Neuronal stem cell (in vitro differentiated cells): ENCODE measurements at regions not wholly inside any gene's neighbourhood (a gene's known extent, or its start where the extent isn't known, plus 50 kb on each side); places are given as distances from the start of the nearest gene placed in this dataset.

Source experiments
- DNase-seq: peaks from one replicate; pipeline ENCODE4 v3.0.0-alpha.2; 2013; ENCODE audit warnings: low spot score
- H2AFZ ChIP-seq: one replicate; pipeline ENCODE4 v1.6.1; 2013; ENCODE audit warnings: mild to moderate bottlenecking, low read length, inconsistent platforms
- H2AK5ac ChIP-seq: 2 replicates; pipeline ENCODE4 v1.6.1; 2013; ENCODE audit warnings: low read depth, mild to moderate bottlenecking, inconsistent platforms, low read length, moderate library complexity, mixed read lengths
- H2BK120ac ChIP-seq: 2 replicates; pipeline ENCODE4 v1.6.1; 2013; ENCODE audit warnings: low read depth, mild to moderate bottlenecking, inconsistent platforms, low read length, moderate library complexity, mixed read lengths
- H2BK12ac ChIP-seq: one replicate; pipeline ENCODE4 v1.6.1; 2013; ENCODE audit warnings: low read length, inconsistent platforms
- H2BK15ac ChIP-seq: 2 replicates; pipeline ENCODE4 v1.6.1; 2013; ENCODE audit warnings: mild to moderate bottlenecking, low read length, inconsistent platforms, mixed read lengths
- H2BK5ac ChIP-seq: one replicate; pipeline ENCODE4 v1.6.1; 2013; ENCODE audit warnings: inconsistent platforms, mild to moderate bottlenecking, low read length, moderate library complexity
- H3K14ac ChIP-seq: one replicate; pipeline ENCODE4 v1.6.1; 2013; ENCODE audit warnings: low read length, inconsistent platforms
- H3K18ac ChIP-seq: 2 replicates; pipeline ENCODE4 v1.6.1; 2013; ENCODE audit warnings: low read length, inconsistent platforms
- H3K23ac ChIP-seq: 2 replicates; pipeline ENCODE4 v1.6.1; 2013; ENCODE audit warnings: low read depth, mild to moderate bottlenecking, mixed read lengths, low read length, inconsistent platforms; ENCODE audit not compliant: poor library complexity
- H3K27ac ChIP-seq: replicated peaks from 3 replicates; pipeline ENCODE4 v1.5.1; 2013; ENCODE audit warnings: low read length, inconsistent platforms
- H3K27me3 ChIP-seq, 3 experiments: 2 replicates each; pipeline ENCODE4 v1.6.1; 2013; ENCODE audit warnings: low read length in 3 of 3, mild to moderate bottlenecking in 2 of 3, inconsistent platforms in 1 of 3, low read depth in 1 of 3, mixed read lengths in 1 of 3, moderate library complexity in 1 of 3; ENCODE audit not compliant: control insufficient read depth in 3 of 3, insufficient read depth in 3 of 3
- H3K36me3 ChIP-seq, 2 donors: replicated peaks in 1 of 2; 2 replicates each; pipeline ENCODE4 v1.6.1; 2013; ENCODE audit warnings: low read length in 2 of 2; ENCODE audit not compliant: control insufficient read depth in 2 of 2, insufficient read depth in 2 of 2
- H3K4ac ChIP-seq: 2 replicates; pipeline ENCODE4 v1.6.1; 2013; ENCODE audit warnings: inconsistent platforms, mild to moderate bottlenecking, low read length, moderate library complexity
- H3K4me1 ChIP-seq, 2 donors: 1 replicate in 1 of 2; 2 replicates in 1 of 2; pipeline ENCODE4 v1.6.1; 2013; ENCODE audit warnings: low read length in 2 of 2, low read depth in 1 of 2; ENCODE audit not compliant: control insufficient read depth in 2 of 2, insufficient read depth in 1 of 2
- H3K4me2 ChIP-seq: one replicate; pipeline ENCODE4 v1.6.1; 2013; ENCODE audit warnings: mild to moderate bottlenecking, low read length, inconsistent platforms; ENCODE audit not compliant: insufficient read depth, poor library complexity, severe bottlenecking
- H3K4me3 ChIP-seq, 2 donors: 2 replicates each; pipeline ENCODE4 v1.5.1; 2013; ENCODE audit warnings: low read length in 2 of 2, mild to moderate bottlenecking in 2 of 2, inconsistent platforms in 1 of 2, moderate library complexity in 1 of 2
- H3K79me1 ChIP-seq: one replicate; pipeline ENCODE4 v1.6.1; 2013; ENCODE audit warnings: low read depth, mild to moderate bottlenecking, inconsistent platforms, low read length, moderate library complexity
- H3K9ac ChIP-seq: one replicate; pipeline ENCODE4 v1.6.1; 2013; ENCODE audit warnings: mild to moderate bottlenecking, low read depth, low read length, inconsistent platforms; ENCODE audit not compliant: poor library complexity
- H3K9me3 ChIP-seq, 2 donors: replicated peaks in 1 of 2; 2 replicates each; pipeline versions ENCODE3 to v1.6.1; 2013; ENCODE audit warnings: low read length in 2 of 2, mild to moderate bottlenecking in 2 of 2, inconsistent platforms in 1 of 2, low read depth in 1 of 2, mixed read lengths in 1 of 2, moderate library complexity in 1 of 2; ENCODE audit not compliant: control insufficient read depth in 2 of 2, insufficient read depth in 1 of 2
- H4K8ac ChIP-seq: one replicate; pipeline ENCODE4 v1.6.1; 2013; ENCODE audit warnings: low read depth, mild to moderate bottlenecking, inconsistent platforms, low read length, moderate library complexity
- H4K91ac ChIP-seq: one replicate; pipeline ENCODE4 v1.6.1; 2013; ENCODE audit warnings: low read length, low read depth, mild to moderate bottlenecking, inconsistent platforms; ENCODE audit not compliant: poor library complexity
- WGBS, 2 donors: extraction: QIAGEN DNeasy Blood & Tissue Kit; methylation state at CpG; one replicate each; pipeline ENCODE4 v1.1.7; 2013; ENCODE audit warnings: missing lambda C conversion rate in 2 of 2, mixed read lengths in 1 of 2; ENCODE audit not compliant: insufficient read length in 2 of 2, insufficient replicate concordance in 1 of 2; ENCODE audit errors: extremely low coverage in 2 of 2; 5-methylcytosine and 5-hydroxymethylcytosine counted together

GRCh38 chr10:130240409-130240808 is 104.2 kb downstream of the GLRX3 start:
- peaks cover 0 to 2% of the 10 kb centered on the region in 2 donors for H3K9me3 ChIP-seq
- H4K91ac ChIP-seq: no peak overlapping the region
- no peak overlapping the region for H3K27ac ChIP-seq
- no peak overlapping the region for H2BK120ac ChIP-seq
- H3K14ac ChIP-seq: no peak overlapping the region
- H3K27me3 ChIP-seq: no peaks in the 10 kb centered on the region
- WGBS, 2 donors: no CpG with 5 or more reads among the region's 2 CpGs
- H4K8ac ChIP-seq: no peak overlapping the region
- H3K4me2 ChIP-seq: no peak overlapping the region
- no peak overlapping the region for H2AFZ ChIP-seq
- no peak overlapping the region for H3K4me3 ChIP-seq
- H3K23ac ChIP-seq: no peak overlapping the region
- no peak overlapping the region for H2AK5ac ChIP-seq
- no peak overlapping the region for H2BK5ac ChIP-seq
- no peaks in the 10 kb centered on the region for H3K4me1 ChIP-seq
- H2BK12ac ChIP-seq: no peak overlapping the region
- H3K79me1 ChIP-seq: no peaks in the 10 kb centered on the region
- H2BK15ac ChIP-seq: no peak overlapping the region
- H3K36me3 ChIP-seq: no peaks in the 10 kb centered on the region
- H3K4ac ChIP-seq: no peak overlapping the region
- no peak overlapping the region for H3K9ac ChIP-seq
- H3K18ac ChIP-seq: no peak overlapping the region
- no peak for DNase-seq

- no peak overlapping the region for H3K9ac ChIP-seq
- H4K8ac ChIP-seq: no peak overlapping the region
- no peak overlapping the region for H2BK15ac ChIP-seq
- no peak overlapping the region for H3K4me2 ChIP-seq
- no peak overlapping the region for H3K4me3 ChIP-seq
- no peak overlapping the region for H2BK12ac ChIP-seq
- H3K9me3 ChIP-seq: peaks cover 0 to 2% of the 10 kb centered on the region in 2 donors
- H4K91ac ChIP-seq: no peak overlapping the region
- no peak overlapping the region for H2AFZ ChIP-seq
- H3K18ac ChIP-seq: no peak overlapping the region
- no peaks in the 10 kb centered on the region for H3K79me1 ChIP-seq
- no peak overlapping the region for H3K4ac ChIP-seq
- H3K27ac ChIP-seq: no peak overlapping the region
- H2AK5ac ChIP-seq: no peak overlapping the region
- no peak overlapping the region for H3K23ac ChIP-seq
- WGBS, 2 donors: no CpG with 5 or more reads among the region's 3 CpGs
- H2BK5ac ChIP-seq: no peak overlapping the region
- no peak overlapping the region for H3K14ac ChIP-seq
- no peak for DNase-seq
- no peaks in the 10 kb centered on the region for H3K27me3 ChIP-seq
- no peak overlapping the region for H2BK120ac ChIP-seq
- no peaks in the 10 kb centered on the region for H3K4me1 ChIP-seq
- H3K36me3 ChIP-seq: no peaks in the 10 kb centered on the region
Measured at GRCh38 chr10:130242513-130242912, 106.3 kb downstream of the GLRX3 start.

GRCh38 chr10:130243015-130243414 is 106.8 kb downstream of the GLRX3 start:
- Histone ChIP-seq H3K23ac (no peak overlapping the region), H3K27ac (no peak overlapping the region), H3K27me3 (no peaks in the 10 kb centered on the region), H2AK5ac (no peak overlapping the region), H2BK5ac (no peak overlapping the region), H3K36me3 (no peaks in the 10 kb centered on the region), H3K9me3 (peaks cover 0 to 2% of the 10 kb centered on the region in 2 donors), H3K4ac (no peak overlapping the region), H2AFZ (no peak overlapping the region), H4K8ac (no peak overlapping the region), H2BK15ac (no peak overlapping the region), H2BK12ac (no peak overlapping the region), H4K91ac (no peak overlapping the region), H3K4me3 (no peak overlapping the region), H2BK120ac (no peak overlapping the region), H3K18ac (no peak overlapping the region), H3K79me1 (no peaks in the 10 kb centered on the region), H3K14ac (no peak overlapping the region), H3K9ac (no peak overlapping the region), H3K4me2 (no peak overlapping the region), H3K4me1 (no peaks in the 10 kb centered on the region)
- DNase-seq: no peak
- WGBS, 2 donors: no CpG with 5 or more reads among the region's 3 CpGs

- Histone ChIP-seq H3K36me3 (no peaks in the 10 kb centered on the region), H2BK15ac (no peak overlapping the region), H3K4ac (no peak overlapping the region), H2BK5ac (no peak overlapping the region), H3K27me3 (no peaks in the 10 kb centered on the region), H3K9ac (no peak overlapping the region), H3K4me3 (no peak overlapping the region), H3K18ac (no peak overlapping the region), H2AK5ac (no peak overlapping the region), H3K23ac (no peak overlapping the region), H4K91ac (no peak overlapping the region), H3K14ac (no peak overlapping the region), H4K8ac (no peak overlapping the region), H2BK120ac (no peak overlapping the region), H3K4me2 (no peak overlapping the region), H2BK12ac (no peak overlapping the region), H3K4me1 (no peaks in the 10 kb centered on the region), H3K27ac (no peak overlapping the region), H3K79me1 (no peaks in the 10 kb centered on the region), H2AFZ (no peak overlapping the region), H3K9me3 (peaks cover 0 to 2% of the 10 kb centered on the region in 2 donors)
- no CpG with 5 or more reads among the region's 16 CpGs for WGBS, 2 donors
- no peak for DNase-seq
Measured at GRCh38 chr10:130244031-130244927, 108.1 kb downstream of the GLRX3 start.
